Fibroblast of villous mesenchyme (primary cell): ENCODE measurements at regions not wholly inside any gene's neighbourhood (a gene's known extent, or its start where the extent isn't known, plus 50 kb on each side); places are given as distances from the start of the nearest gene placed in this dataset.

Experiments used
- DNase-seq: peaks from one replicate; pipeline ENCODE4 v3.0.0-alpha.2; 2010; ENCODE audit warnings: low read depth
- H3K4me3 ChIP-seq: 2 replicates; pipeline ENCODE4 v1.5.1; 2011; ENCODE audit warnings: low read depth, mild to moderate bottlenecking, low read length
- TF ChIP-seq, protein P1 (sequence below): IDR thresholded peaks from 2 replicates; pipeline ENCODE4 v1.5.1; 2012; ENCODE audit warnings: low read depth, mild to moderate bottlenecking, low read length; ENCODE audit not compliant: insufficient read depth

DNA sequence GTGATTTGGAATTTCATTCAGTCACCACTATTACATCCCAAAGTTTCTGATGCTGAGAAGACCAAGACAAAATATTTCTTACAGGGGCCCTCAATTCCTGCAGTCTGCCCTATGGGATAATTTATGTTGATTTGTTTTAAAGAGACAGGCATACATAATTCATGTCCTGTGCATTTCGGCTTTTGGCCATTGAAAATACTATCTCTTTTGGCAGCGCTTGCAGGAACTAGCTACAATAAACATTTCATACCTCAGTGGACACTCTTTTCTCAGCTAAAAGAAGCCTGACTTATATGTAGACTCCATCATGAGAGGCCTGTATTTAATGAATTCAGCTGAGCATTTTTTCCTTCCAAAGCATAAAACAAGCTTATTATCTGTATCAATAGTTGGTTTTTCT lies 451.9 kb upstream of the C9orf72 start:
- H3K4me3 ChIP-seq, result no peak overlapping the region
- TF ChIP-seq, protein P1, sequence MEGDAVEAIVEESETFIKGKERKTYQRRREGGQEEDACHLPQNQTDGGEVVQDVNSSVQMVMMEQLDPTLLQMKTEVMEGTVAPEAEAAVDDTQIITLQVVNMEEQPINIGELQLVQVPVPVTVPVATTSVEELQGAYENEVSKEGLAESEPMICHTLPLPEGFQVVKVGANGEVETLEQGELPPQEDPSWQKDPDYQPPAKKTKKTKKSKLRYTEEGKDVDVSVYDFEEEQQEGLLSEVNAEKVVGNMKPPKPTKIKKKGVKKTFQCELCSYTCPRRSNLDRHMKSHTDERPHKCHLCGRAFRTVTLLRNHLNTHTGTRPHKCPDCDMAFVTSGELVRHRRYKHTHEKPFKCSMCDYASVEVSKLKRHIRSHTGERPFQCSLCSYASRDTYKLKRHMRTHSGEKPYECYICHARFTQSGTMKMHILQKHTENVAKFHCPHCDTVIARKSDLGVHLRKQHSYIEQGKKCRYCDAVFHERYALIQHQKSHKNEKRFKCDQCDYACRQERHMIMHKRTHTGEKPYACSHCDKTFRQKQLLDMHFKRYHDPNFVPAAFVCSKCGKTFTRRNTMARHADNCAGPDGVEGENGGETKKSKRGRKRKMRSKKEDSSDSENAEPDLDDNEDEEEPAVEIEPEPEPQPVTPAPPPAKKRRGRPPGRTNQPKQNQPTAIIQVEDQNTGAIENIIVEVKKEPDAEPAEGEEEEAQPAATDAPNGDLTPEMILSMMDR, result no peak
- no peak for DNase-seq

DNA sequence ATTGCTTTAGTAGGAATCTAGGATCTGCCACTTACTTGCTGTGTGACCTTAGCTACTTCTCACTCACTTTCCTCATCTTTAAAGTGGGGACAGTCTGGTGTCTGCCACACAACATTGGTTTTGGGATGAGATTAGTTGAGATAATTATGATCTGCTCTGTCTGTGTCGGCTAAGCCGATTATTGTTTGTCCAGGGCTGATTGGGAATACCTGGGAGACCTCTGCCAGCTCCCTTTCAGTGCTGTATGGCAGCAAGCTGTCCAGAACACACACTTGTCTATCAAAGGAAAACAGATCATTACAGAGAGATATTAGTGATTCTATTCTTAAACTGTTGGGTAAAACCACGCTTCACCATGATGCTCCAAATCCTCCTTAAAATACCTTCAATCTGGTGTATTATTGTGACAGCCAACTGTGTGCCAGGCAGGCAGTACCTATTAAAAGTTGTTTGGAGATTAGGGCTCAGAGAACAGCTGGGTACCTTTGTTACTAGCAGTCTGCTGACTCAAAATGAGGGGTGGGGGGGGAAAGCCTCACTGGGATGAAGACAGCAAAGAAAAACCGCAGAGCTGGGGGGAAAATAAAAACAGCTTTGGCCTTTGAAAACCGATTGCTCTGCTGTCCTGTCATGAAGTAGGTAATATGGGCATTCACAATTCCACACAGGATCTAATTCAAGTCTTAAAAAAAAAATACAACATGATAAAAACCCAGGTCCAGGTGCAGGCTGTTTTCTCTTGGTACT lies 458.4 kb upstream of the C9orf72 start:
- no peak overlapping the region for H3K4me3 ChIP-seq
- DNase-seq, result no peak
- TF ChIP-seq, protein P1, result no peak

DNA sequence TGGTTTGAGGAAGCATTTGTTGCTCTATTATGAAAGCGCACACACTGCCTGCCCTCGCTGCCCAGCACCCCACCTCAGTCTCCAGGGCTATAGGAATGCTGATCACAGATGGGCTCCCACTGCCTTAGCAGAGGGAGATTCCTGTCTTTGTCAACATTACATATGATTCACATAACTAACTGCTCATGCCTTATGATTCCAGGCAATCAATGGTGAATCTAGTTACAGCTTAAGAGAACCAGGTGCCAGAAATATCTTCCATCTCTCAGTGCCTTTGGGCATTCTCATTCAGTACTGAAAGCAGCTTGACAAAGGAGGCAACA lies 458.9 kb upstream of the C9orf72 start:
- no peak for DNase-seq
- TF ChIP-seq, protein P1, result no peak
- no peak overlapping the region for H3K4me3 ChIP-seq

DNA sequence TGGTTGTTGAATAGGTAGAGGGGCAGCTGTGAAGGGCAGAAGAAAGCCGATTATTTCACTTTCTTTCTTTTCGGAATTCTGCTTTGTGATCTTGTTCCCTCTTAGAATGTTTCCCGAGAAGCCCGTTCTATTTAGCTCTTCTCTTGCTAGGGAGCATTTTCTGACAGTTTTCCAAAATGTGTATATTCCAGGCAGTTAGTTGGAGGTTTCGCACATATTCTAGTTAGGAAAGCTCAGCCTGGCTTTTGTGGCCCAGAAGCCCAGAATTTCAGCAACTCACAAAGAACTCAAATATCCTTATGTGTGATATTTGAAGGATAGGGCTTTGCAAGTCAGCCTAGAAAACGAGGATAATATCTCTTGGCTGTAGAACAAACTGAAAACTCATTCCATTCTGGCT lies 461.0 kb upstream of the C9orf72 start:
- no peak overlapping the region for H3K4me3 ChIP-seq
- no peak for DNase-seq
- TF ChIP-seq, protein P1, result no peak

DNA sequence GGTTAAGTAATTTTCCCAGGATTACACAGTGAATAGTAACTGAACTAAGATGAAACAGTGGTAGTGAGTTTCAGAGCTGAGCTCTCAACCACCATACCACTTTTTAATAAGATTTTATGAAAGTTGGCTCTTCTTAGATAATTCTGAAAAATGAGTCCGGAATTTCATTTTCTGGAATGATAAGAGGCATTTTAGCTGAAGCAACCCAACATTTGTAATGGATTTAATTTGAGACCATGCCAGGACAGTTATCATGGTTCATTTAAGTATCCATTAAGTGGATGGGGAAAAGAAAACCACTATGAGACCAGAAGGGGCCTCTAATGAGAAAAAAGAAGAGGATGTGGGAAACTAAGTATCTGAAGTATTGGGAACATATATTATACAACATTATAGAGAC lies 464.7 kb upstream of the C9orf72 start:
- no peak overlapping the region for H3K4me3 ChIP-seq
- no peak for DNase-seq
- TF ChIP-seq, protein P1, result no peak

DNA sequence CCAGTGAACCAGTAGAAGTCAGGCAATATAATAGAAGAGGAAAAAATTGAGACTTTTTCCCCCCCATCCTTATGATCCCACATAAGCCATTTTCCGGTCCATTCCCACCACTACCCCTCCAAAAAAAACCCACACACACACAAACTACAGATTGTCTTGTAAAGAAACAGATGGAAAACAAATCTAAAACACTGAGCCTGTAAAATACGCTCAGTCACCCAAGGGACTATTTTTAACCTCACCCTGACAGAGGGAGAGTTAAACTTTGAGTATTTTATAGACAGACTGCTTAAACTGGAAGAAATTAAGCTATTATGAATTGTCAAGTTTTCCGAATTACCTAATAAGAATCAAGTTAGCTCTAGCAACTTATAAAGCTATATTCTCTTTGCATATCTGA lies 471.8 kb upstream of the C9orf72 start:
- DNase-seq, result no peak
- TF ChIP-seq, protein P1, result no peak
- no peak overlapping the region for H3K4me3 ChIP-seq

DNA sequence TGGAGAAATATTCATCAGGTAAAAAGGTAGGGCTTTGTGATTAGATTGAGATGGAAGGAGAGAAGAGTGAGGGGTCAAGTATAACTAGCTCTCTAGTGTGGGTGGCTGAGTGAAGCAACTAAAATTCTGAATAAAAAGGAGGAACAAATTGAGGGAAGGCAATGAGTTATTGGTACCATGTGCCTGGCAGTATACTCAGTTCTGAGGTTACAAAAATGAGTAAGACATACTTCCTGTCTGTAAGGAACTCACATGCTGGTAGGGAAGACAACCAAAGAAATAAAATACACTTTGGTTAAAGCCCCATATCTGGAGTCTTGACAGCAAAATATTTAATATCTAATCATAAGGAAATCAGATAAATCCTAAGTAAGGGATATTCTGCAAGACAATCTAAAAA lies 476.8 kb upstream of the C9orf72 start:
- TF ChIP-seq, protein P1, result no peak
- no peak overlapping the region for H3K4me3 ChIP-seq
- no peak for DNase-seq
